ENCODE measurements at regions not wholly inside any gene's neighbourhood (a gene's known extent, or its start where the extent isn't known, plus 50 kb on each side); places are given as distances from the start of the nearest gene placed in this dataset.

DNA sequence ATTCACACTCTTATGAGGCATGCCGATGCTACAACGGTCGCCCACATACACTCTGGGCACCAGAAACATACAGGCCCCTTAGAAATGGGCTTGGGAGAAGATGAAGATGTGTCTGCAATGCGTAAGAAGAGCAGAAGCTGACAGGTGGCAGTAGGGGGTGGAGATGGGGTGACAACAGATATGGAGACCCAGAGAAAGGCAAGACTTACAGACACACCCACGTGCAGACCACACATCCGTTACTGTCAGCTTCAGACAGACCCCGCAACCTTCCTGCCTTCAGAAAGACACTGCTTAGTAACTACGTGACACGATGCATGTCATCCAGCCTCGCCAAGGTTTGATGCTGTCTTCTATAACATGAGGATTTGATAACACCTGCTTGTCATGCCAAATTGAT lies 89.5 kb downstream of the ZFP36L2 start:
- Mint-ChIP-seq H3K36me3 (ENCODE audit: low read depth) (no peaks in the 10 kb centered on the region), H3K9me3 (no peaks in the 10 kb centered on the region), H3K4me1 (peaks cover 42% of the 10 kb centered on the region), H3K27me3 (ENCODE audit: insufficient read depth, low read depth, poor library complexity) (peaks cover 11% of the 10 kb centered on the region), H3K27ac (no peak overlapping the region; the same call in 1 of the 2 replicates), H3K4me3 (no peak overlapping the region)
- no peaks in the 10 kb centered on the region for H3K36me3 ChIP-seq (ENCODE audit: insufficient read depth)
- ATAC-seq (no peak), DNase-seq (ENCODE audit: low spot score) (no peak)
- H4K20me1 ChIP-seq (replicated peaks; ENCODE audit: insufficient read depth) = no peaks in the 10 kb centered on the region
- H3F3A ChIP-seq (replicated peaks; ENCODE audit: low read depth) = no peaks in the 10 kb centered on the region
- H3K4me1 ChIP-seq (ENCODE audit: insufficient read depth) = peaks cover 20% of the 10 kb centered on the region
- TF ChIP-seq NANOG (IDR thresholded peaks at IDR 0.05; ENCODE audit: borderline replicate concordance) (no peak), POLR2AphosphoS5 (IDR thresholded peaks at IDR 0.05; ENCODE audit: low read depth) (no peak), CREB1 (CRISPR knock-in tag; IDR thresholded peaks at IDR 0.05; ENCODE audit: low read depth) (no peak), ZNF331 (CRISPR knock-in tag; IDR thresholded peaks at IDR 0.05; ENCODE audit: low read depth) (no peak), REST (IDR thresholded peaks at IDR 0.05; ENCODE audit: unreplicated experiment) (no peak), JUNB (IDR thresholded peaks at IDR 0.05; ENCODE audit: unreplicated experiment) (no peak), STAT1 (IDR thresholded peaks at IDR 0.05; ENCODE audit: unreplicated experiment) (no peak), EZH2 (IDR thresholded peaks at IDR 0.05; ENCODE audit: low read depth, unreplicated experiment) (no peak), ZNF114 (CRISPR knock-in tag; IDR thresholded peaks at IDR 0.05) (no peak), ZNF462 (CRISPR knock-in tag; IDR thresholded peaks at IDR 0.05) (no peak), EZH2phosphoT487 (IDR thresholded peaks at IDR 0.05; ENCODE audit: unreplicated experiment) (no peak)
- TF ChIP-seq, protein P1, sequence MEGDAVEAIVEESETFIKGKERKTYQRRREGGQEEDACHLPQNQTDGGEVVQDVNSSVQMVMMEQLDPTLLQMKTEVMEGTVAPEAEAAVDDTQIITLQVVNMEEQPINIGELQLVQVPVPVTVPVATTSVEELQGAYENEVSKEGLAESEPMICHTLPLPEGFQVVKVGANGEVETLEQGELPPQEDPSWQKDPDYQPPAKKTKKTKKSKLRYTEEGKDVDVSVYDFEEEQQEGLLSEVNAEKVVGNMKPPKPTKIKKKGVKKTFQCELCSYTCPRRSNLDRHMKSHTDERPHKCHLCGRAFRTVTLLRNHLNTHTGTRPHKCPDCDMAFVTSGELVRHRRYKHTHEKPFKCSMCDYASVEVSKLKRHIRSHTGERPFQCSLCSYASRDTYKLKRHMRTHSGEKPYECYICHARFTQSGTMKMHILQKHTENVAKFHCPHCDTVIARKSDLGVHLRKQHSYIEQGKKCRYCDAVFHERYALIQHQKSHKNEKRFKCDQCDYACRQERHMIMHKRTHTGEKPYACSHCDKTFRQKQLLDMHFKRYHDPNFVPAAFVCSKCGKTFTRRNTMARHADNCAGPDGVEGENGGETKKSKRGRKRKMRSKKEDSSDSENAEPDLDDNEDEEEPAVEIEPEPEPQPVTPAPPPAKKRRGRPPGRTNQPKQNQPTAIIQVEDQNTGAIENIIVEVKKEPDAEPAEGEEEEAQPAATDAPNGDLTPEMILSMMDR (conservative IDR thresholded peaks at IDR 0.05; ENCODE audit: low read depth in 2 of 2) = no peak
- TF ChIP-seq, protein P2, sequence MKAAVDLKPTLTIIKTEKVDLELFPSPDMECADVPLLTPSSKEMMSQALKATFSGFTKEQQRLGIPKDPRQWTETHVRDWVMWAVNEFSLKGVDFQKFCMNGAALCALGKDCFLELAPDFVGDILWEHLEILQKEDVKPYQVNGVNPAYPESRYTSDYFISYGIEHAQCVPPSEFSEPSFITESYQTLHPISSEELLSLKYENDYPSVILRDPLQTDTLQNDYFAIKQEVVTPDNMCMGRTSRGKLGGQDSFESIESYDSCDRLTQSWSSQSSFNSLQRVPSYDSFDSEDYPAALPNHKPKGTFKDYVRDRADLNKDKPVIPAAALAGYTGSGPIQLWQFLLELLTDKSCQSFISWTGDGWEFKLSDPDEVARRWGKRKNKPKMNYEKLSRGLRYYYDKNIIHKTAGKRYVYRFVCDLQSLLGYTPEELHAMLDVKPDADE (IDR thresholded peaks at IDR 0.05) = no peak
- H3K4me2 ChIP-seq = no peak overlapping the region
- H2AFZ ChIP-seq = no peak overlapping the region
- H3K9me2 ChIP-seq (ENCODE audit: insufficient read depth) = no peaks in the 10 kb centered on the region
- no peaks in the 10 kb centered on the region for H3K27me3 ChIP-seq (ENCODE audit: insufficient read depth)
- no peak overlapping the region for H3K27ac ChIP-seq (ENCODE audit: low read depth)
- H3K4me3 ChIP-seq = no peak overlapping the region
- H3K79me2 ChIP-seq (replicated peaks; ENCODE audit: insufficient read depth) = no peaks in the 10 kb centered on the region

Measured in GM23338 (cell line).